ENCODE measurements at regions not wholly inside any gene's neighbourhood (a gene's known extent, or its start where the extent isn't known, plus 50 kb on each side); places are given as distances from the start of the nearest gene placed in this dataset.

DNA sequence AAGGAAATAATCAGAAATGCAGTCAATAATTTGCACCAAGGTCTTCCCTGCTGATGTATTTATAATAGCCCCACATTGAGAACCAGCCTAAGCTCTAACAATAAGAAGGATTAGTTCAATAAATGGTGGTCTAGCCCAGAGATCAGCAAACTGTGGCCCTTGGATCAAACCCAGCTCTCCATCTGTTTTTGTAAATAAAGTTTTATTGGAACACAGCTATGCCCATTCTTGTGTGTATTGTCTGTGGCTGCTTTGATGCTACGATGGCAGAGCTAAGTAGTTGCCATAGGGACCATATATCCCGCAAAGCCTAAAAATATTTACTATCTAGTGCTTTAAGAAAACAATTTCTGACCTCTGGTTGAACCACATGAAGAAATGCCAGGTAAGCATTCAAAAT, 154.9 kb downstream of the EMX2 start (continued):
- TF ChIP-seq BACH1 (IDR thresholded peaks at IDR 0.05; ENCODE audit: low read length): no peak
- TF ChIP-seq KDM5A (IDR thresholded peaks at IDR 0.05; ENCODE audit: low read length): no peak

All from H1 (cell line).